Epithelial cell of proximal tubule (primary cell): ENCODE measurements at regions not wholly inside any gene's neighbourhood (a gene's known extent, or its start where the extent isn't known, plus 50 kb on each side); places are given as distances from the start of the nearest gene placed in this dataset.
A peak's percentile ranks its signal among the peaks of the same experiment; 100 is the strongest.
"Not testable (repeated sequence)": the region's sequence is repeated elsewhere in the genome, so short reads cannot be mapped to it uniquely, and the experiment has no call there.

Source experiments
- DNase-seq: peaks from one replicate; pipeline ENCODE4 v3.0.0-alpha.2; 2011; ENCODE audit warnings: low read depth
- H3K4me3 ChIP-seq: 2 replicates; pipeline ENCODE4 v1.5.1; 2011; ENCODE audit warnings: low read depth, mild to moderate bottlenecking, low read length
- TF ChIP-seq, protein P1 (sequence below): conservative IDR thresholded peaks from 2 replicates; pipeline ENCODE4 v1.5.1; 2012; ENCODE audit warnings: low read depth, mild to moderate bottlenecking, low read length

GRCh38 chr12:131623404-131624368 is 87.2 kb upstream of the SFSWAP start:
- H3K4me3 ChIP-seq, DNase-seq: not testable (repeated sequence)
- TF ChIP-seq, protein P1, sequence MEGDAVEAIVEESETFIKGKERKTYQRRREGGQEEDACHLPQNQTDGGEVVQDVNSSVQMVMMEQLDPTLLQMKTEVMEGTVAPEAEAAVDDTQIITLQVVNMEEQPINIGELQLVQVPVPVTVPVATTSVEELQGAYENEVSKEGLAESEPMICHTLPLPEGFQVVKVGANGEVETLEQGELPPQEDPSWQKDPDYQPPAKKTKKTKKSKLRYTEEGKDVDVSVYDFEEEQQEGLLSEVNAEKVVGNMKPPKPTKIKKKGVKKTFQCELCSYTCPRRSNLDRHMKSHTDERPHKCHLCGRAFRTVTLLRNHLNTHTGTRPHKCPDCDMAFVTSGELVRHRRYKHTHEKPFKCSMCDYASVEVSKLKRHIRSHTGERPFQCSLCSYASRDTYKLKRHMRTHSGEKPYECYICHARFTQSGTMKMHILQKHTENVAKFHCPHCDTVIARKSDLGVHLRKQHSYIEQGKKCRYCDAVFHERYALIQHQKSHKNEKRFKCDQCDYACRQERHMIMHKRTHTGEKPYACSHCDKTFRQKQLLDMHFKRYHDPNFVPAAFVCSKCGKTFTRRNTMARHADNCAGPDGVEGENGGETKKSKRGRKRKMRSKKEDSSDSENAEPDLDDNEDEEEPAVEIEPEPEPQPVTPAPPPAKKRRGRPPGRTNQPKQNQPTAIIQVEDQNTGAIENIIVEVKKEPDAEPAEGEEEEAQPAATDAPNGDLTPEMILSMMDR = peak; percentile 11

- not testable (repeated sequence) for DNase-seq
These were observed 86.5 kb upstream of the SFSWAP start for GRCh38 chr12:131624369-131624739.

DNA sequence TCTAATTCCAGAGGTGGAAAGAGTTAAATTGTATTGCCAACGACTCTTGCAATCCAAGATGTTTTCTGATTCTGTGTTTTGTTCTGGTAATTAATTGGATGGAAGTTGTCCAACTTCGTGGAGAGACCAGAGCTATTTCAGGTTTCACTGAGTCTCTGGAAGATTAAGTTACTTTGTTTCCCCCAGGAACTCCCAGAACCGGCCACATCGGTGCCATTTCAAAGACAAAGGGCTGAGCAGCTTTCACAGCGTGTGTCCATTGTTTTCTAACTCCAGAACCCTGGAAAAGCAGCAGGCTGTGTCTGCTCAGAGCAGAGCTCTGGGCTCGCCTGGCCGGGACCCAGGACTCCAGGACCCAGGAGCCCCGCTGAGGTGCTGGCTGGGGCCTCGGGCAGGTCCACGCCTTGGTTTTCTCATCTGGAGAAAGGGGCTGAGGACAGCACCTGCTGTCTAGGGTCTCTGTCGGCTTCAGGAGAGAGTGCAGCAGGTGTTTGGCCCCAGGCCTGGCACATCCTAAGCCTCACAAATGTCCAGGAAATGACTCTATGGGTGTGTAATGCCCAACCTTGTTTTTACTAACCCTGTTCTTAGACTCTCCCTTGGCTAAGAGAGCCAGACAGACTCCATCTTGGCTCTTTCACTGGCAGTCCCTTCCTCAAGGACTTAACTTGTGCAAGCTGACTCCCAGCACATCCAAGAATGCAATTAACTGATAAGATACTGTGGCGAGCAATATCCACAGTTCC is 86.0 kb upstream of the SFSWAP start:
- DNase-seq, H3K4me3 ChIP-seq: not testable (repeated sequence)

More at GRCh38 chr12:131624369-131624739, 86.5 kb upstream of the SFSWAP start:
- not testable (repeated sequence) for H3K4me3 ChIP-seq

DNA sequence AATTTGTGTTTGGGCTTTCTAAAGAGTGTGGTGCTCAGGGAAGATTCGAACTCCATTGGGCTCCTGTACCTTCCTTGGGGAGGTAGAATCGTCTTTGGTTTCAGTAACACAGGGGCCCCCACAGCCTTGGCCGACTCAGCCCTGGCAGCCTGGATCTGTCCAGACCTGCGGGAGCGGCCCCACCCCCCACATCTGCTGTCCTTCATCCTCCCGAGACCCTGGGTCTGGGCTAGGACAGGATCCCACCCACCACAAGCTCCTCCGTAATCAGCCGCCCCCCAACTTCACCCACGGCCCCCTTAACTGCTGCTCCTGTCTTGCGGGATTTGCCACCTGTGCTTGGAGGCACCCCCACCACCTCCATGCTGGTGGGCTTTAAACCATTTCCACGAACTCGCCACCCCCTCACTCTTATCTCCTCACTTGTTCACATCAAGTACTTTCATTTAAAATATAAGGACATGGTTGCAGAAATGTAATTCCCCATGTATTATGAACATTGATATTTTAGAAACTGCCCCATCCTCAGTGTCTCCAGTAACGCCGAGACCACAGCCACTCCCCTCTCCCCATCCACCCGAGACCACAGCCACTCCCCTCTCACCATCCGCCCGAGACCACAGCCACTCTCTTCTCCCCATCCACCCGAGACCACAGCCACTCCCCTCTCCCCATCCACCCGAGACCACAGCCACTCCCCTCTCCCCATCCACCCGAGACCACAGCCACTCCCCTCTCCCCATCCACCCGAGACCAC is 84.7 kb upstream of the SFSWAP start:
- not testable (repeated sequence) for H3K4me3 ChIP-seq, DNase-seq

- not testable (repeated sequence) for H3K4me3 ChIP-seq, DNase-seq
These were observed 83.5 kb upstream of the SFSWAP start for GRCh38 chr12:131627151-131628022.

DNA sequence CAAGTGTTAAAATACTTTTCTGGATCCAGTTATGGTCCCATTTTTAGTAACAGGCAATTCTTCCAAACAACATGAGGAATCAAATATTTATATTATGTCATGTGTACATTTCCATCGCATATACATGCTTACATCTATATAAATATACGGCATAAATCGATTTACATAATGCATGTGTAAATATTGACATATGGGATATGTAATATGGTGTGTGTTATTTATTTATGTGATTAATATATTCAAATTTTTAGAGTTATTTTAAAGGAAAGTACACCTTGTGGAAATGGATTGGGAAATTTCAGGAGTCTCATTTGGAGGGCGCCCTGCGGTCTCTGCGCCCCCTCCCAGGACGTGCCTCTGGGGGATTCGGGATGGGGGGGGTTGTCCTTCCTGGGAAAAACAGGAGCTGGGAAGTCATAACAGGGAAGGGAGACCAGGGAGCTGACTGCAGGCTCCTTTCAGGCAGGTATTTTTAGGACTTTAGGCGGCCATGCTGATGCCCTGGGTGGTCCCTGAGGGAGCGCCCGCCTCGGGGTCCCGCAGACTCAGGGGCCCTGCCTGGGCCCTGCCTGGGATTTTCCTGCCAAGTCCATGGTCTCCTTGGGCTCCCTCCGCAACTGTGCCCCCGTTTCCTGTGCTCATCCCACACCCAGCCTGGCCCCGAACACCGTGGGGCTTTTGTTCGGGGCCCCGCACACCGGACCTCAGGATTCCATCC is 82.7 kb upstream of the SFSWAP start:
- TF ChIP-seq, protein P1 = no peak
- no peak overlapping the region for H3K4me3 ChIP-seq
- no peak for DNase-seq

- no peak overlapping the region for H3K4me3 ChIP-seq
- TF ChIP-seq, protein P1 = no peak
- DNase-seq = no peak
These were observed 82.0 kb upstream of the SFSWAP start for GRCh38 chr12:131628766-131629448.

- DNase-seq = no peak
- no peak overlapping the region for H3K4me3 ChIP-seq
- TF ChIP-seq, protein P1 = no peak
These were observed 79.7 kb upstream of the SFSWAP start for GRCh38 chr12:131631230-131631629.

DNA sequence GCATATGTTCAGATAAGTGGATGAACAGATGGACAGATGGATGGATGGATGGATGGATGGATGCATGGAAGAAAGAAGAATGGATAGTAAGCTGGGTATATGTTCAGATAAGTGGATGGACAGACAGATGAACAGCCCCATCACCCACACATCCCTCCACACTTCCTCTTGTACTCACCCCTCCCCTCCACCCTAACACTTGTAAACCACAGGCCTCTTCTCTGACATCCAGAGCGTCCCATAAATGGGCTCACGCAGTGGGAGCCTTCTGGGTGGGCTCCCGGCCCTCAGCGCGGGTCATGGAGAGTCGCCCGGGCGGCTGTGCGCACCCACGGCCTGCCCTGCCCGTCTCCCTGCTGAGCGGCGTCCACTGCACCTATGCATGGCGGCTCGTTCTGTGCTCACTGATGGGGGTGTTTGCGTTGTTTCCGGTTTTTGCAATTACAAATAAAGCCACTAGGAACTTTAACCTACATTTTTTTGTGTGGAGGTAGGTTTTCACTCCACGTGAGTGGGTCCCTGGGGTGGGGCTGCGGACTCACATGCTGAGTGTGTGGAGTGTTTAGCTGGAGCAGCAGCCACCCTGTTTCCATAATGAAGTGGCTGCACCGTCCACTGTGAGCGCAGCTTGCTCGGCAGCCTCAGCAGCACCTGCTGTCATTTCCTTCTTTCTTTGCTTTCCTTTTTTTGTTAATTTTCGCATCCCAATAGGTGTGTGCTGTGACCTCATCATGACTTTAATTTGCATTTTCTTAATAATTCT is 78.8 kb upstream of the SFSWAP start:
- not testable (repeated sequence) for H3K4me3 ChIP-seq, DNase-seq

- H3K4me3 ChIP-seq, DNase-seq: not testable (repeated sequence)
These were observed 78.3 kb upstream of the SFSWAP start for GRCh38 chr12:131632652-131633023.

- H3K4me3 ChIP-seq, DNase-seq: not testable (repeated sequence)
These were observed 77.3 kb upstream of the SFSWAP start for GRCh38 chr12:131633610-131634009.
